Activated T-helper 2 cell treated with anti-CD3 and anti-CD28 coated beads, Interferon-gamma antibody, Interleukin-2, Interleukin-4, amounts not matched to agents 10 μg/mL and 5 μg/mL and 100 μg/mL, durations not matched to agents 14 hours and 24 hours and 36 hours (primary cell): ENCODE measurements at regions not wholly inside any gene's neighbourhood (a gene's known extent, or its start where the extent isn't known, plus 50 kb on each side); places are given as distances from the start of the nearest gene placed in this dataset.

Experiments
- DNase-seq: peaks from one replicate; pipeline ENCODE4 v3.0.0; 2021; ENCODE audit warnings: low spot score
- H3K27ac Mint-ChIP-seq: one replicate; pipeline ENCODE4 v1.8.0; 2021; ENCODE audit warnings: mixed read lengths
- H3K27me3 Mint-ChIP-seq: one replicate; pipeline ENCODE4 v1.8.0; 2021; ENCODE audit warnings: low read depth, mixed read lengths
- H3K36me3 Mint-ChIP-seq: one replicate; pipeline ENCODE4 v1.8.0; 2021; ENCODE audit warnings: low read depth, mixed read lengths
- H3K4me1 Mint-ChIP-seq: one replicate; pipeline ENCODE4 v1.8.0; 2021; ENCODE audit warnings: low read depth, mixed read lengths
- H3K4me3 Mint-ChIP-seq: one replicate; pipeline ENCODE4 v1.8.0; 2021; ENCODE audit warnings: low read depth, mild to moderate bottlenecking, moderate library complexity, mixed read lengths
- H3K9me3 Mint-ChIP-seq: one replicate; pipeline ENCODE4 v1.8.0; 2021; ENCODE audit warnings: mixed read lengths
- intact Hi-C: fragments of 100-400 bp; cut with micrococcal nuclease; formaldehyde crosslinking; loops from one replicate; pipeline ENCODE4 v1.15.1; 2023

DNA sequence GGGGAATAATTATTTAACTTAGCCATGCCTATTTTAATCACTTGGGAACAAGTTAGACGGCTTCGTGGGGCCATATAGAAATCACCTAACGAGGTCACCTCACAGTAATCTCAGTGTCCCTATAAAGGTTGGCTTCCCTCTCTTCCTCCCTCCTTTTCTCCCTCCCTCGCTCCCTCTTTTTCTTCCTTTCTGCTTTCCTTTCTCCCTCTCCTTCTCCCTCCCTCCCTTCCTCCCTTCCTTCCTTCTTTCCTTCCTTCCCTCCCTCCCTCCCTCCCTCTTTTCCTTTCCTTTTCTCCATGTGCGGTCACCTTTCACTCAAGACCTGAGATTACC, 206.1 kb upstream of the DPH6 start:
- no peak for DNase-seq
- H3K4me3 Mint-ChIP-seq, result no peak overlapping the region
- intact Hi-C loops, result no loop called here
- peaks cover 1% of the 10 kb centered on the region for H3K27me3 Mint-ChIP-seq
- H3K4me1 Mint-ChIP-seq, result no peaks in the 10 kb centered on the region
- H3K36me3 Mint-ChIP-seq, result no peaks in the 10 kb centered on the region
- H3K9me3 Mint-ChIP-seq, result no peaks in the 10 kb centered on the region
- no peak overlapping the region for H3K27ac Mint-ChIP-seq

DNA sequence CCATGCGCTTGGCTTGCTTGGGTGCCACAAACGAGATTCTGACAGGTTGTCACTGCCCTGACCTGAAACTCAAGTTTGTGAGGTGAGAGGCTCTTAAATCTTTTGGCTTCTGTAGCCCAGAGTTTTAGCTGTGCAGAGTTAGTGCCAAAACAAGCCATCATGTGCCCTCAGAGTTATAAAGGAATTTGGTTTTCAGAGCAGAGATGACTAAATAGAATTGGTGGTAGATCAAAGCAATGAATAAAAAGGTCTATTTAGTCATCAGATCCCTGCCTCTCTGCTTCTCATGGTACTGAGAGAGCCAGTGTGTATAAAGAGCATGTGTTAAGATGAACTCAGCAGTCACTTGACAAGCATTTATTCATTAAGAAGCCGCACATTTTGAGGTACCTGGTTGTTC, 207.5 kb upstream of the DPH6 start:
- H3K4me1 Mint-ChIP-seq, result no peaks in the 10 kb centered on the region
- H3K36me3 Mint-ChIP-seq, result no peaks in the 10 kb centered on the region
- H3K9me3 Mint-ChIP-seq, result no peaks in the 10 kb centered on the region
- intact Hi-C loops, result no loop called here
- H3K4me3 Mint-ChIP-seq, result no peak overlapping the region
- no peak for DNase-seq
- H3K27ac Mint-ChIP-seq, result no peak overlapping the region
- peaks cover 6% of the 10 kb centered on the region for H3K27me3 Mint-ChIP-seq

DNA sequence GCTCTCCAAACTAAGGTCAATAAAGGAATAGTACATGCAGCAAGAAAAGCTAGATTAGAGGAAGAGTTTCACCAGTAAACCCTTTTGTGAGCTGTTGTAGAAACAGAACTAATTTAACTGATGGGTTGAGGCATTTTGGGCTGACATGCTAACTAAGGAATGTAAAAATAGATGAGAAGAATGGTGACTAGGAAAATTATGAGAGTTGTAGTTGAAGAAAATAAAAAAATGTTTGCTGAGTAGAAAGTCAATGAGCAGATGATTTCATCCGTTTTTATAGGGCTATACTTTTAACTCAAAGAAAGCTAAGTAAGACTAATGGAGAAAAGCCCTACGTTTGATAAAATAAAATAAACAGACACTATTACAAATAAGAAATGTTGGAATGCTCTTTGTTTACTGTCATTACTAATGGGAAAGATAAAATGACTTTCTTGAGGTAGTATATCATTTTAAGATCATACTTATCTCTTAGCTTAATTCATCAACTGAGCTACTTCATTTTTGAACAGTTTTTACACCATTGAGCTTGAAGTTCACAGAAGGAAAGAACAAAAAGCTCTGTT, 209.4 kb upstream of the DPH6 start:
- H3K4me1 Mint-ChIP-seq, result no peaks in the 10 kb centered on the region
- no peak overlapping the region for H3K27ac Mint-ChIP-seq
- no peak for DNase-seq
- peaks cover 6% of the 10 kb centered on the region for H3K27me3 Mint-ChIP-seq
- intact Hi-C loops, result no loop called here
- no peaks in the 10 kb centered on the region for H3K36me3 Mint-ChIP-seq
- H3K4me3 Mint-ChIP-seq, result no peak overlapping the region
- H3K9me3 Mint-ChIP-seq, result no peaks in the 10 kb centered on the region

DNA sequence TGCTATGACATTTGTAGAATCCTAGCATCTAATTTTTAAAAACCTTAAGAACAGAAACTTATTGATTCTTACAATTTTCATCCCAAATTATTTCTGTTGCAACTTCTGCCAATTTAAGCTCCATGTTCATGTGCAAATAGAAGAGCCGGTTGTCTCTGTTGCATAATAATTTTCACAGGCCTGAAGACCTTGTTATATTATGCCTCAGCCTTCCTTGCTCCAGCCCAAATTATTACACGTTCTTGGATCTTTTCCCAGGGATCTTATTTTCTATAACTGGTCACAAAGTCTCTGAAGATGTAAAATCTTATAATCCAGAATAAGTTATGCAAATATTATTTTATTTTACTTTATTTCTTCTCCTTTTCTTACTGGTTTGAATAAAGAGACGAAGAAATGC, 210.7 kb upstream of the DPH6 start:
- Mint-ChIP-seq H3K27me3 (peaks cover 5% of the 10 kb centered on the region), H3K9me3 (no peaks in the 10 kb centered on the region), H3K36me3 (no peaks in the 10 kb centered on the region), H3K27ac (no peak overlapping the region), H3K4me3 (no peak overlapping the region), H3K4me1 (no peaks in the 10 kb centered on the region)
- DNase-seq, result no peak
- intact Hi-C loops, result no loop called here

DNA sequence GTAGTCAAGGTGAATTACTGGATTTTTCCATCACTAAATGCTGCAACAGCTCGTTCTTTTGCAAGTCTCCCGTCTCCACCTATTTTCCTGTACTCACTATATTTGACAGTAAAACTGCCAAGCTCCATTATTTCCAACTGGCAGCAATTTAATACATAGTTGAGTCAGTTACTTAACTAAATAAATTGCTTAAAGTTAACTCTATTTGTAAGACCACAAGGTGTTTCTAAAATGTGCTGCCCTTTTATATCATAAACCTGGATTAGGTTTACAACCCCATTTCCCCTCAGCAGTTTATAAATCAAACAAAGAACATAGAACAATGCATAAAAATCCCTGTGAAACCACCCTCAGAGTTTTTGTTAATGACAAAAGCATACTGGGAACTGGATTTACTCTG, 211.4 kb upstream of the DPH6 start:
- Mint-ChIP-seq H3K27ac (no peak overlapping the region), H3K27me3 (peaks cover 5% of the 10 kb centered on the region), H3K9me3 (no peaks in the 10 kb centered on the region), H3K36me3 (no peaks in the 10 kb centered on the region), H3K4me3 (no peak overlapping the region), H3K4me1 (no peaks in the 10 kb centered on the region)
- DNase-seq, result no peak
- intact Hi-C loops, result no loop called here

DNA sequence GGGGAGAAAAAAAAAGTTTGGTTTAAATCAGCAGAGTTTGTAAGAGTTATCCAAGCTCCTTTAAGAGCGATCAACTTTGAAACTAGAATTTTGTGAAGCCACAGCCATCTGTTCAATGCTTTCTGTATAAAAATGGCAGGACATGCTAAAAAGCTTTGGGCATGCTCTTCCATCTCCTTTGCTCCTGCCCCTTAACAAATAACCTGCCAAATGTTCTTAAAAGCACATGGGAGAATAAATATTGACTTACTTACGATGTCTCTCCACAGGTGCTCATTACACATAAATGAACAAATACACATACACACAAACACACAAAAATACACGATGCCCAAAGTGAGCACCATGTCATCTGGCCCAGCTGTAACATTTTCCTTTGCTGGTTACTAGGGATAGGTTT, 211.8 kb upstream of the DPH6 start:
- no peak for DNase-seq
- Mint-ChIP-seq H3K9me3 (no peaks in the 10 kb centered on the region), H3K4me3 (no peak overlapping the region), H3K4me1 (no peaks in the 10 kb centered on the region), H3K36me3 (no peaks in the 10 kb centered on the region), H3K27me3 (peaks cover 5% of the 10 kb centered on the region), H3K27ac (no peak overlapping the region)
- intact Hi-C loops, result no loop called here

DNA sequence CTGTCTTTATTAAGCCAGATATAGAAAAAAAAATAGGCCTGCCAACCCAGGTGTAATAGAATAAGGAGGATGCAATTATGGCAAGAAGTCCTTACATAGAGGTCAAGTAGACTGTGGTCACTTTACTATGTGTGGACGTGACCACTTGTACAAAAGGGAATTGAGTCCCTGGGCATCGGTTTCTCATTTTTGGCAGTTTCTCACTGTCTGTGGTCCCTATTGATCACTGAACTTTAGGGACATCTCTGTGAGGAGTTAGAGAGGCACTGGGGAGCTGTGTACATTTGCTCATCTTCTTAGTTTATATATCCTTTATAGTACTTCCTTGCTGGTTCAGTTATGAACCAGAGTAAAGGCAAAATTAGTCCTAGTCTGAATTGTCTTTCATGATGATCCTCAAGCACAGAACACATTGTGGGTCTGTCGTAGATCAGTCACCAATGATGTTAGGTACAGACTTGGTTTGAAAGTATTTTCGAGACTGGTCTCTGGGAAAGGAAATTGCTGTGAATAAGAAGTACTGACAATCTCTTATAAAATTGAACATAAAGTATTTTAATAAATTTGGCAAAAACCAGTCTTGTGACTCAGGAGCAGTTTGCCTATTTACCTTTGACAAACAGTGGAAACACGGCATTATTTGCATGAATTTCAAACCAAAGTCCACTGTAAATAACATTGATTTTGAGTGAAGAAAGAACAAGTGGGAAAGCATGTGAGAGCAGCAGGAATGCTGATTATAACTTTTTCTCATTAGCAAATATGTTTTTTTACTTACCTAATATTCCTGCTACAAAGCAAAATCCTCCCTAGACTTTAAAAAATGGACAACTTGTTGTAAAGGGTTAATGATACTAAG, 218.9 kb upstream of the DPH6 start:
- Mint-ChIP-seq H3K27me3 (no peaks in the 10 kb centered on the region), H3K4me3 (no peak overlapping the region), H3K4me1 (no peaks in the 10 kb centered on the region), H3K36me3 (no peaks in the 10 kb centered on the region), H3K9me3 (no peaks in the 10 kb centered on the region), H3K27ac (no peak overlapping the region)
- intact Hi-C loops, result no loop called here
- DNase-seq, result no peak

DNA sequence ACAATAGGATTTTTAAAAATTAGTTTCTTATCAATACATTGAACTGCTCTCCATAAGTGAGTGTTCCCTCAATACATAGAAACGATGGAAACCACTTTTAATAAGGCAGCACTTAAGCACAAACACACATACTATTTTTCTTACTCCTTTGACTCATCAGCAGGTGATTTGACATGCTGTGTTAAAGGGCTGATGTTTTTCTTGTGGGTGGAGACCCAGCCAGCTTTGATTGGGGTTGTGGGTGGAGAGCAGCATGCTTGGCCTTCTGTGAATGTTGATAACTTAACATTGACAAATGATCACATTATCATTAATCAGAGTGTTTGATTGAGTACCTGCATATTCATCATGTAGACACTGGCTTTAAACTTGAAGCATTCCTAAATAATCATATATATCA, 223.0 kb upstream of the DPH6 start:
- Mint-ChIP-seq H3K27me3 (no peaks in the 10 kb centered on the region), H3K4me1 (no peaks in the 10 kb centered on the region), H3K36me3 (no peaks in the 10 kb centered on the region), H3K4me3 (no peak overlapping the region), H3K9me3 (no peaks in the 10 kb centered on the region), H3K27ac (no peak overlapping the region)
- intact Hi-C loops, result no loop called here
- DNase-seq, result no peak

DNA sequence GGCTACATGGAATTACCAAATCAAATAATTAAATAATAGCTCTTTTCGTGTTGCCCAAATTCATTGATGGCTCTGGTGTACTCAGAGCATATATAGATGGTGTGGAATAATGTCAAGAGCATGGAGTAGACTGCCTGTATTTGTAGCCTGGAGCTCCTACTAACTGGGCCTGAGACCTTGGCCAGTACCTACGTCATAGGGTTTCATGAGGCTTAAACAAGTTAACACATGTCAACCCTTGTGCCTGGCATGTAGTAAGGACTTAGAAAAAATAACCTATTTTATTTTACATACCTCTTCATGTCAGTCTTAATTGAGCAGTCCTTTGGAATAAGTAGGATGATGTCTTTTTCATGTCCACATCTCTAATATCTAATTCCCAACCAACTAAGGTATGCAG, 223.7 kb upstream of the DPH6 start:
- intact Hi-C loops, result no loop called here
- Mint-ChIP-seq H3K36me3 (no peaks in the 10 kb centered on the region), H3K27ac (no peak overlapping the region), H3K9me3 (no peaks in the 10 kb centered on the region), H3K27me3 (no peaks in the 10 kb centered on the region), H3K4me1 (no peaks in the 10 kb centered on the region), H3K4me3 (no peak overlapping the region)
- no peak for DNase-seq

DNA sequence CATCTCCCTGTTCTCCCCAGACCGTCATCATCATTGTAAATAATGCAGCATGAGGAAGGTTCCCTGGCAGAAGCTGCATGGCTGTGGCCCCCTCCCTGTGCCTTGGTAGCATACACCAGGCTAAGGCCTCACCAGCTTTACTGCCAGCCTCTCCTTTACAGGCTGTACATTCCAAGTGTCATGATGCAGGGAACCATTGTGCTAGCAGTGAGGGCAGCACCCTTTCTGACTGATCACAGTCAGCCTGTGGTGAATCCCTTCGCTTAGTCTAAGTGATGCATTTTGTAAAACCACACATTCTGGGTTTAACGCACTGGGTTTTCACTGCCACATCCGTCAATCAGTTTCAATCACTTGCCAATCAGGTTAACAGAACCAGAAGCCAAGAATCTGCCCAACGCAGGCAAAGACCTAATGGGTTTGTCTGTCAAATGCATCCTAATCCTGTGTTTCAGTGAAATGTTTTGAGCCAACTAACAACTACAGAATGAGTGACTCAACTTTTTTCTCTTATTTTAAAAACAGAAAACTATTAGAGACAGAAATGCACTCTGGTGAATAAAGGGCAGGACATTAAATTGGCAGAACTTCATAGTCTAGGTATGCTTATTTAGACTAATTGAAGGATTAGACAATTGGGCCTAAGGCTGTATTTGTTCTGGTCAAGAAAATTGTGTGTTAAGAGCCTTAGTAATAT, 225.9 kb upstream of the DPH6 start:
- Mint-ChIP-seq H3K27me3 (no peaks in the 10 kb centered on the region), H3K4me3 (no peak overlapping the region), H3K4me1 (no peaks in the 10 kb centered on the region), H3K9me3 (no peaks in the 10 kb centered on the region), H3K36me3 (no peaks in the 10 kb centered on the region), H3K27ac (no peak overlapping the region)
- intact Hi-C loops, result no loop called here
- no peak for DNase-seq

DNA sequence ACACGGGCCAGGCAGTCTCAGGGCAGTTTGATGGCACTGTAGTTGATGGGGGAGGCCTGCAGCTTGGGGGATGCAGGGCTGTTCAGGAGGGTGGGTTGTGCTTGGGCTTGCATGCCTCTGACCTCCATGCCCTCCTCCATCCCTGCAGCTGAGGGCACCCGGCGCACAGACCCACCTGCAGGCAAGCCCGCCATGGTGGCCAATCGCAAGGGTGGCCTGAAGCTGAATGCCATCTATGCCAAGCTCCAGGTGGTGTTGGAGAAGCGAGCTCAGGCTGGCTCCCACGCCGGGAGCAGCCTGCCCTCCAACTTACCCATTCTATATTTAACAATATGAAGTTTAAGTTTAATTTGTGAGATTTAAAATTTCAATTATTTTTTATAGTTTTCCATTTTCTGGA, 228.7 kb upstream of the DPH6 start:
- Mint-ChIP-seq H3K9me3 (no peaks in the 10 kb centered on the region), H3K4me3 (no peak overlapping the region), H3K36me3 (no peaks in the 10 kb centered on the region), H3K27ac (no peak overlapping the region), H3K27me3 (no peaks in the 10 kb centered on the region), H3K4me1 (no peaks in the 10 kb centered on the region)
- intact Hi-C loops, result no loop called here
- DNase-seq, result no peak

DNA sequence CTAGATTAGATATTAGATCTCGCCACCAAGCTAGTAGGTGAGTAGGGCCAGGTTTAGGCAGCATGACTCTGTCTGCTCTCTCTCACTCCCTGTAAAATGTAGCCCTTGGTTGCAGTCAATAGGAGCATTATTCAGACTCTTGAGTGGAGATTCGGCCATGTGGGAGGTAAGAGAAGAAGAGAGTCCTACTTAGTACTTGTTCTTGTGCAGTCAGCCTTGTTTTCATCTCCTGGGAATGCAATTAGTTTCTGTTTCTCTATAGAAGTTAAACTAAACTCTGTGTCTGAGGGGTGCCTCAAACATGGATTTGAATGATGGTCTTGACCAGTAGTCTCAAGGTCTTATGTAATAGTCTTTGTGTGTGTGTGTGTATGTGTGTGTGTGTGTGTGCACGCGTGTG, 229.5 kb upstream of the DPH6 start:
- H3K4me3 Mint-ChIP-seq, result no peak overlapping the region
- H3K9me3 Mint-ChIP-seq, result no peaks in the 10 kb centered on the region
- no peaks in the 10 kb centered on the region for H3K36me3 Mint-ChIP-seq
- H3K27me3 Mint-ChIP-seq, result no peaks in the 10 kb centered on the region
- no peaks in the 10 kb centered on the region for H3K4me1 Mint-ChIP-seq
- intact Hi-C loops, result no loop called here
- H3K27ac Mint-ChIP-seq, result no peak overlapping the region
- DNase-seq, result no peak

DNA sequence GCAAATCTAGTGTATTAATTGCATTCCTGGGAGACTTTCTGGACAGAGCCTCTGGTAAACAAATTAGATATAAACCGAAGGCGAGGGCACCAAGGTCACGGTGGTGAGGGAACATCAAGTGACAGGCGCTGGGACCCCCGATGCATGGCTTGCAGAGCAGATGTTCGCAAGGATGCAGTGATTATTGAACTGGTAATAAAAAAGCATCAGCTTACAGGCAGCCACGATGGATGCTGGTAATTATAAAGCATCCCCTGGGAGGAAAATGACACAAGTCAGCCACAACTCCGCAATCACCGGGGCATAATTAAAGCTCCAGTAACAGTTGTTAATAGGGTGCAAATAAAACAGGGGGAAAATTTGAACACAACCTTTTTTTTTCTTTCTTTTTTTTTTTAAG, 231.1 kb upstream of the DPH6 start:
- Mint-ChIP-seq H3K27ac (no peak overlapping the region), H3K27me3 (no peaks in the 10 kb centered on the region), H3K4me1 (no peaks in the 10 kb centered on the region), H3K36me3 (no peaks in the 10 kb centered on the region), H3K4me3 (no peak overlapping the region), H3K9me3 (no peaks in the 10 kb centered on the region)
- DNase-seq, result no peak
- intact Hi-C loops, result no loop called here
